ENCODE measurements at regions not wholly inside any gene's neighbourhood (a gene's known extent, or its start where the extent isn't known, plus 50 kb on each side); places are given as distances from the start of the nearest gene placed in this dataset.

- DNase-seq (ENCODE audit: extremely low read depth in 1 of 4, low spot score in 3 of 4): no peak
- no peaks in the 10 kb centered on the region for H3K4me1 ChIP-seq (replicated peaks in 1 of 2; ENCODE audit: control insufficient read depth in 2 of 2, insufficient read depth in 2 of 2, low read length in 2 of 2)
These were observed 353.4 kb downstream of the TLE1 start for GRCh38 chr9:81335879-81336421.

More at GRCh38 chr9:81335879-81336421, 353.4 kb downstream of the TLE1 start:
- Histone ChIP-seq H3K79me2 (ENCODE audit: control insufficient read depth, insufficient read depth, low read length) (no peaks in the 10 kb centered on the region), H3K27me3 (ENCODE audit: control insufficient read depth in 2 of 2, insufficient read depth in 2 of 2, low read length in 2 of 2) (no peaks in the 10 kb centered on the region), H3K27ac (ENCODE audit: extremely low read depth, low read depth, low read length) (no peak overlapping the region), H3K4me3 (no peak overlapping the region), H3K9ac (ENCODE audit: insufficient read depth in 1 of 2, low read depth in 2 of 2, low read length in 2 of 2) (no peak overlapping the region), H3K9me1 (ENCODE audit: control insufficient read depth, insufficient read depth, low read length) (no peaks in the 10 kb centered on the region), H2AFZ (ENCODE audit: low read depth, low read length) (no peak overlapping the region), H3K36me3 (ENCODE audit: control insufficient read depth, insufficient read depth, low read length) (no peaks in the 10 kb centered on the region), H3K4me2 (ENCODE audit: insufficient read depth, low read length) (no peak overlapping the region), H3K9me3 (replicated peaks; ENCODE audit: control insufficient read depth, insufficient read depth, low read depth, low read length) (no peaks in the 10 kb centered on the region), H4K20me1 (replicated peaks; ENCODE audit: control insufficient read depth, insufficient read depth, low read length) (no peaks in the 10 kb centered on the region)
- FAIRE-seq: no peak
- intact Hi-C loops (cut with micrococcal nuclease) (no loop called here), in situ Hi-C loops (cut with MboI) (no loop called here)
- POLR2A ChIA-PET: no interaction called here
- BruUV-seq (replicated peaks): no TSS peak
- no peak for ATAC-seq
- WGBS (ENCODE audit: insufficient coverage, low coverage, missing lambda C conversion rate): 10% methylated on average over 3 of the region's 3 CpGs
- CTCF ChIA-PET (ENCODE audit: low intra/inter-chr PET ratio): no interaction called here
- TF ChIP-seq LEF1 (IDR thresholded peaks at IDR 0.05) (no peak), SOX6 (IDR thresholded peaks at IDR 0.05) (no peak), SAFB (IDR thresholded peaks at IDR 0.05; ENCODE audit: borderline replicate concordance, low read depth, low read length) (no peak), MYBL2 (IDR thresholded peaks at IDR 0.05; ENCODE audit: low read depth) (no peak), MYBL2 (CRISPR knock-in tag; IDR thresholded peaks at IDR 0.05; ENCODE audit: borderline replicate concordance) (no peak), DLX4 (CRISPR knock-in tag; IDR thresholded peaks at IDR 0.05) (no peak), ZNF384 (IDR thresholded peaks at IDR 0.05; ENCODE audit: low read depth, low read length) (no peak), ILF3 (IDR thresholded peaks at IDR 0.05; ENCODE audit: borderline replicate concordance) (no peak), POLR2A (conservative IDR thresholded peaks at IDR 0.05) (no peak), KAT7 (CRISPR knock-in tag; IDR thresholded peaks at IDR 0.05; ENCODE audit: borderline replicate concordance) (no peak)
- TF ChIP-seq, protein P1, sequence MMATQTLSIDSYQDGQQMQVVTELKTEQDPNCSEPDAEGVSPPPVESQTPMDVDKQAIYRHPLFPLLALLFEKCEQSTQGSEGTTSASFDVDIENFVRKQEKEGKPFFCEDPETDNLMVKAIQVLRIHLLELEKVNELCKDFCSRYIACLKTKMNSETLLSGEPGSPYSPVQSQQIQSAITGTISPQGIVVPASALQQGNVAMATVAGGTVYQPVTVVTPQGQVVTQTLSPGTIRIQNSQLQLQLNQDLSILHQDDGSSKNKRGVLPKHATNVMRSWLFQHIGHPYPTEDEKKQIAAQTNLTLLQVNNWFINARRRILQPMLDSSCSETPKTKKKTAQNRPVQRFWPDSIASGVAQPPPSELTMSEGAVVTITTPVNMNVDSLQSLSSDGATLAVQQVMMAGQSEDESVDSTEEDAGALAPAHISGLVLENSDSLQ (IDR thresholded peaks at IDR 0.05): no peak
